OCI-LY1 (cell line): ENCODE measurements at regions not wholly inside any gene's neighbourhood (a gene's known extent, or its start where the extent isn't known, plus 50 kb on each side); places are given as distances from the start of the nearest gene placed in this dataset.

ENCODE experiments used
- CTCF ChIP-seq: fragments of 200-600 bp; sonication (generic), shearing (Covaris generic); IDR thresholded peaks from 2 replicates; pipeline ENCODE4 v1.5.1; 2017; ENCODE audit warnings: mild to moderate bottlenecking, antibody characterized with exemption, low read length, moderate library complexity, mixed read lengths
- EZH2 ChIP-seq: fragments of 200-600 bp; sonication (generic), shearing (Covaris generic); IDR thresholded peaks from 2 replicates; pipeline ENCODE4 v1.8.0; 2017; ENCODE audit warnings: borderline replicate concordance, mixed run types, mild to moderate bottlenecking, antibody characterized with exemption, low read length, moderate library complexity, mixed read lengths

DNA sequence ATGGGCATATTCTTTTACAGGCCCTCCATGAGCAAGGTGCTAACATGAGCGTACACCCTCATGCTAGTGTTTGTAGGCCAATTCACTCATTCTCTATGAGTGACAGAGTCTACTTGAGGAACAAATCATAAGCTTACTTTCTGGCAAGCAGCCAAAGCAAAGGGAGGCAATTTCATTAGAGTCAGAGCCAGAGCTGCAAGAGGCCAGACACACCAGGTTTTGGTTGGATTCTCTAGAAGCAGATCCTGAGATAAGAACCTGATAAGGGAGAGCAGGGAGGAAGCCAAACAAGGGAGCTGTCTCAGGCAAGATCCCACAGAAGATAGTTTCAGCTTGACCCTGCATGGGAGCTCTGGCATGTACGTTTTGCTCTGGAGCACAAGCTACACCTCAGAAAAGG, 214.1 kb upstream of the CTNNB1 start:
- no peak for TF ChIP-seq CTCF
- no peak for TF ChIP-seq EZH2
